GM19438 (cell line): ENCODE measurements at regions not wholly inside any gene's neighbourhood (a gene's known extent, or its start where the extent isn't known, plus 50 kb on each side); places are given as distances from the start of the nearest gene placed in this dataset.
"Not testable (repeated sequence)": the region's sequence is repeated elsewhere in the genome, so short reads cannot be mapped to it uniquely, and the experiment has no call there.

Experiments
- ATAC-seq: cut with Tn5 transposase; IDR thresholded peaks from one replicate; pipeline ENCODE4 v1.9.1; 2021; ENCODE audit warnings: low read depth; ENCODE audit not compliant: unreplicated experiment

DNA sequence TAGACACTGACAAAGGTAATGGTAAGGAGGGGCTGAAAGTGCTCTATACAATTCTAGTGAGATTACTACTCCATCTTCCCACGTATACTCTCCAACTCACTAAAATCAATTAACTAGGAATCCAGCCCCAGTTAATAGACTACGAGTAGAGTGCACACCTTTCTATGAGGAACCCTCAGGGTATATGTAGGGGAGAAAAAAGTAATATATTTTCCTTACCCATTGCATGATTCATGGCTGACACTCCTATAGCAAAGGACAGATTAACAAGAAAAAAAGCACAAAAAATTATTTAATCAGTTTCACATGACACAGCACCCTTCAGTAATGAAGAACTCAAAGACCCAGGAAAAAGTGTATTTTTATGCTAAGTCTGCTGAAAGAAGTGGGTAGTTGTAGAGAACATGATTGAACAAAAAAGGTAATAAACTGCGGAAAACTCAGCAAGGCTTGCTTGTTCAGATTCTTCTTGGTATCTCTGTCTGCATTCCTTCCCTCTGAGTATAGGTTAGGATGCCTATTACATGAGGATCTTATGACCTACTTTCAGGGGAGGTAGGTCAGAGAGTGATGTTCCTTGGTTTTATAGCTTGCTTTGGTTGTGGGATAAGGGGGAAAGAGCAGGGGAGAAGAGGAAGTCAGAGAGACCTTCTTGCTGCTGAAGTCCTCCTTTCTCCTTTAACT lies 342.0 kb upstream of the DLGAP1 start:
- ATAC-seq, result no peak

GRCh38 chr18:4789506-4789905 lies 334.4 kb upstream of the DLGAP1 start:
- no peak for ATAC-seq

GRCh38 chr18:4781873-4782272 lies 326.8 kb upstream of the DLGAP1 start:
- ATAC-seq, result no peak

GRCh38 chr18:4765401-4765800 lies 310.3 kb upstream of the DLGAP1 start:
- no peak for ATAC-seq

GRCh38 chr18:4762330-4762729 lies 307.2 kb upstream of the DLGAP1 start:
- ATAC-seq, result no peak

- ATAC-seq, result no peak
Measured at GRCh38 chr18:4758980-4759379, 303.9 kb upstream of the DLGAP1 start.

DNA sequence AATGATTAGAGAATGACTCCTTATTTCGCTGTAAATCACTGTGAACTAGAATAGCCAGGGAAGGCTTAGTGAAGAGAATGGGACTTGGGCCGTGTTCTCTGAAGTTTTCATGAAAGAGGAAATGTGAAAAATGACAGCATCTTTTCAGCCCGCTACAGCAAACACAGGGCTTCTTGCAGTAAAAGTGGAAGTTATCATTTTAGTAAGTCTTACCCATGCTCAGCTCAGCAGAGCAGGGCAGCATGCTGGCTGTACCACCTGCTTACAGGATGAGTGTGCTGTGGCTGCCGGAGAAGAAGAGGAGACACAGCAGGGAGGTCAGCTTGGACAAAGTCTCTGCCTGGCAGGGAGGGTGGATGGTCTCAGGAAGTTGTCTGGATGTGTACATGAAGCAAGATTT lies 300.7 kb upstream of the DLGAP1 start:
- no peak for ATAC-seq

DNA sequence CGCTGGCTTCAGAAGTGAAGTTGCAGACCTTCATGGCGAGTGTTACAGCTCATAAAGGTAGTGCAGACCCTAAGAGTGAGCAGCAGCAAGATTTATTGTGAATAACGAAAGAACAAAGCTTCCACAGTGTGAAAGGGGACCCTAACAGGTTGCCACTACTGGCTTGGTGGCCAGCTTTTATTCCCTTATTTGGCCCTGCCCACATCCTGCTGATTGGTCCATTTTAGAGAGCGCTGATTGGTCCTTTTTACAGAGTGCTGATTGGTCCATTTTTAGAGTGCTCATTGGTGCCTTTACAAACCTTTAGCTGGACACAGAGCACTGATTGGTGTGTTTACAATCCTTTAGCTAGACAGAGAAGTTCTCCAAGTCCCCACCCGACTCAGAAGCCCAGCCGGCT lies 298.0 kb upstream of the DLGAP1 start:
- not testable (repeated sequence) for ATAC-seq

DNA sequence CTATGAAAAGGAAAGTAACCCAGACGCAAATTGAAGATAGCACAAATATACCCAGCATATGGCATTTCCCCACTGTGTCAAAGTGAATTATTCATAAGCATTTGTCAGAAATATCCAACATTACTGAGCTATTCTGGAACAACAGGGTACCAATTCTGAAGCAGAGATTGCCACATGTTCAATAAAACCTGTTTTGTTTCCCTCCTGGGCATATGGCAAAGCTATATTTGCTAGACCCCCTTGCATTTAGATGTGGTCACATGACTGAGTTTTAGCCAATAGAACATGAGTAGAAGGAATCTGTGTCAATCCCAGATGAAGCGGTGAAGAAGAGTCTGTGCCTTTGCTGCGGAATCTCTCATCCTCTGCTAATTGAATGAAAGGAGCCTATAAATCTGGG lies 296.4 kb upstream of the DLGAP1 start:
- ATAC-seq, result no peak

- no peak for ATAC-seq
Measured at GRCh38 chr18:4750393-4751346, 295.6 kb upstream of the DLGAP1 start.

GRCh38 chr18:4748975-4749374 lies 293.9 kb upstream of the DLGAP1 start:
- ATAC-seq, result no peak

GRCh38 chr18:4734903-4735302 lies 279.8 kb upstream of the DLGAP1 start:
- ATAC-seq, result no peak

DNA sequence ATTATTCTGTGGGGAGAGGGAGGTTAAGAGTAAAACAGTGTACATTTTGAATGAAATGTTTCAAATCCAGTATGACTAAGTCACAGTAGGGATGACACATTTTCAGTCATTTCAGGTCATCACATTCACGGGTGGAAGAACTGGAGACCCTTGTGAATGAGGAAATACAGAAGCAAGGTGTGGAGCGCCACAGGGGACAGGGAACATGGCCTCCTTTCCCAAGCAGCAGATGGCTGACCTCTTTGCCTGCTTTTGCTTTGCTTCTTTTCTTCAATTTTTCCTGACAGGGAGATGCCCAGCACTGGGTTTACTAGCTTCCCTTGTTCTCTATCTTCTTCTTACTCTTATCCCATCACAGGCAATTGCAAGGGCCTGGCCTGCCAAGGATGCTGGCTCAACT lies 278.9 kb upstream of the DLGAP1 start:
- ATAC-seq, result no peak

GRCh38 chr18:4721545-4721944 lies 266.4 kb upstream of the DLGAP1 start:
- ATAC-seq, result no peak

DNA sequence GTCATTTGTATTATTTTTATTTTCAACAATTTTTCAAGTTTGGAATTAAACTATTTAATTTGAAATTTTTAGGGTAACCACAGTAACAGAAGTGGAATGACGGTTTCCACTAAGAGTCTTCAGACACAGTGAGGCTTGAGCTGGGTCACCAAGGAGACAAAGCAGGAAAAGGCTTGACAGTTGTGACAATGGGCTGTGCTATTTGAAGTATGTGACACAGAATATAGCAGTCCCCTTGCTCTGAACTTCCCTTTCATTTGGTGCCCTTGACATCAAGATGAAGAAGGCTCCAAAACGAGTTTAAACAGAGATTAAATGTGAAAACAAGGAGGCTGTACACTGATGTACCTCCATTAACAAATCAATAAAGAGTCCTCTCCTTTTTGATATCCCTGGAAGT lies 265.4 kb upstream of the DLGAP1 start:
- no peak for ATAC-seq

DNA sequence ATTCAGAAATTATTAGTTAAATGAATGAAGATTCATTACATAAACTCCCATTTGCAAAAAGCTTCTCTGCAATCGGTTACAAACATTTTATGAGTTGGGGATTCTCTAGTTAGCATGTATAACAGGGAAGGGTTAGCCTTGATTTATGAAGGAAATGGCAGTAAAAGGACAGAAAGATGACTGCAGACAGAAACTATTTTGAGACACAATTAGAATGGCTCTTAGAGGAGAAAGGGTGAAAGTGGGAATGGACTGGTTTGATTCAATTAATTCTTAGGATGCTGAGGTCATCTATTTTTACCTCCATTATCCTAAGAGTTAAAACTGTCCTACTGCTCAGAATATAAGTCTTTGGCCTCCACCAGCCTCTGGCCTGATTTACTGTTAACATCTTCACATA lies 250.8 kb upstream of the DLGAP1 start:
- no peak for ATAC-seq

DNA sequence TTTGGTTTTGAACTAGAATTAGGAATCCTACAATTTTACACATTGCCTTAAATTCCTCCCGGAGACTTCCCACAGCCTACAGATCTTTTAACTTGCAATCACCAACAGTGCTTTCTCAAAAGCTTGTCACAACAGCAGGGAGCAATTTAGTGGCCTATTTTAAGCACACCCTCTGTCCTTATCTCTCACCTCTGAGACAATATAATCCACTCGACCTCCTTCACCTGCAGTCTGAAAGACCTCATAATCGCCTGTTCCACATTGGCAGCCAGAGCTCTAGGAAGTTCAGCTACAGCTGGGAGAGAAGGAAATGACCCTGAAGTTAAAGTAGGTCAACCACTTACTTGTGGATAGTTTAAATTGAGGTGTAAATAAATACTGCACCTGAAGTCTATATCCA lies 249.7 kb upstream of the DLGAP1 start:
- no peak for ATAC-seq

DNA sequence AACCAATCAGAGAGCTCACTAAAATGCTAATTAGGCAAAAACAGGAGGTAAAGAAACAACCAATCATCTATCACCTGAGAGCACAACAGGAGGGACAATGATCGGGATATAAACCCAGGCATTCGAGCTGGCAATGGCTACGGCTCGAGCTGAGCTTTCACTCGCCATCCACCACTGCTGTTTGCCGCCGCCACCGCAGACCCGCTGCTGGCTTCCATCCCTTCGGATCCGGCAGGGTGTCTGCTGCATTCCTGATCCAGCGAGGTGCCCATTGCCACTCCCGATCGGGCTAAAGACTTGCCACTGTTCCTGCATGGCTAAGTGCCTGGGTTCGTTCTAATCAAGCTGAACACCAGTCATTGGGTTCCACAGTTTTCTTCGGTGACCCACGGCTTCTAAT lies 236.7 kb upstream of the DLGAP1 start:
- ATAC-seq, result no peak

DNA sequence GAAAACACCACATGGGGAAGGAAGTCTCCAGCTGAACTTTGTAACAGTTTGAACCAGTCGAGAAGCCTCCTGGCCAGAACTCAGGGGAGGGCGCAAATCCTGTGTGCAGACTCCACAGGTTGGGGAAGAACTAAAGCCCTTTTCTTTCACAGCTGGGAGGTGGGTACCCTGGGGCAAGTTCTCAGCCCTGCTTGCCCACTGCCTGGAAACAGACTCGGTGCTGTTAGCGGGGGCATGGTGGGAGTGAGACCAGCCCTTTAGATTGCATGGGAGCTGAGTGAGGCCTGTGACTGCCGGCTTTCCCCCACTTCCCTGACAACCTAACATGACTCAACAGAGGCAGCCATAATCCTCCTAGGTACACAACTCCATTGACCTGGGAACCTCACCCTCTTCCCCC lies 223.6 kb upstream of the DLGAP1 start:
- ATAC-seq, result not testable (repeated sequence)

DNA sequence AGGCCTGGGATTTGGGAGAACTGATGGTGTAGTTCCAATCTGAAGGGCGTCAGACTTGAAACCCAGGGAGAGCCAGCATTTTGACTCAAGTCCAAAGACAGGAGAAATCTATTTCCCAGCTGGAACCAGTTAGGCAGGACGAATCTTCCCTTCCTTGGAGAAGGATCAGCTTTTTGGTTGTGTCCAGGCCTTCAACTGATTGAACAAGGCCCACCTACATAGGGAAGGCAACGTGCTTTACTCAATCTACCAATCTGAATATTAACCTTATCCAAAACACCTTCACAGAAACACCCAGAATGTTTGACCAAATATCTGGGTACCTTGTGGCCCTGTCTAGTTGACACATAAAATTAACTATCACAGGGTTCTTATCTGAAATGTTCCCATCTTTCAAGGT lies 221.9 kb upstream of the DLGAP1 start:
- no peak for ATAC-seq

DNA sequence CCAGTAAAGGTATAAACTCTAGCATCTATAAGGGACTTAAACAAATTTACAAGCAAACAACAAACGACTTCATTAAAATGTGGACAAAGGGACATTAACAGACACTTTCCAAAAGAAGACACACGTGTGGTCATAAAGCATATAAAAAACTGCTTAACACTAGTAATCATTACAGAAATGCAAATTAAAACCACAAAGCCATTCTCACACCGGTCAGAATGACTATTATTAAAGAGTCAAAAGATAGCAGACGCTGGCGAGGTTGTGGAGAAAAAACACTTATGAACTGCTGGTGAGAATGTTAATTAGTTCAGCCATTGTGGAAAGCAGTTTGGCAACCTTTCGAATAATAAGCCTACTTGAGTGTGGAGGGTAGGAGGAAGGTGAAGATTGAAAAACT lies 217.1 kb upstream of the DLGAP1 start:
- ATAC-seq, result no peak

DNA sequence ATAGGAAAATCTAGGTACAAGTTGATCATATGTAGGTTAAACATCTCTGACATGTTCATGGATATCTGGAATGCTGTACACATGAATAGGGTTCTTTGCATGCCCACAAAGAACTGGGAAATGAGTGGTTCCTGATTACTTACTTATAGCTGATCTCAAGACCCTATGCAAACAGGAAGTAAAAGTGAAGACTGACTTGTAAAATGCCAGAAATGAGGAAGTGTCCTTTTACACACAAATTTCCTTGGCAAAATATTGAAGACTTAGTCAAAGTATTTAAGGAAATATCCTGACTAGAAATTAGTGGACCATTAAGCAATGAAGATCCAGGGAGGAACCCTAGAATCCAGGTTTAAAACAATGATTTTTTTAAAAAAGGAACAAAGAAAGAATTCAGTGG lies 203.7 kb upstream of the DLGAP1 start:
- ATAC-seq, result no peak
